ELR (cell line): ENCODE measurements at regions not wholly inside any gene's neighbourhood (a gene's known extent, or its start where the extent isn't known, plus 50 kb on each side); places are given as distances from the start of the nearest gene placed in this dataset.

ENCODE experiments used
- DNase-seq: peaks from one replicate; pipeline ENCODE4 v3.0.0-alpha.2; 2015; ENCODE audit warnings: low read depth

DNA sequence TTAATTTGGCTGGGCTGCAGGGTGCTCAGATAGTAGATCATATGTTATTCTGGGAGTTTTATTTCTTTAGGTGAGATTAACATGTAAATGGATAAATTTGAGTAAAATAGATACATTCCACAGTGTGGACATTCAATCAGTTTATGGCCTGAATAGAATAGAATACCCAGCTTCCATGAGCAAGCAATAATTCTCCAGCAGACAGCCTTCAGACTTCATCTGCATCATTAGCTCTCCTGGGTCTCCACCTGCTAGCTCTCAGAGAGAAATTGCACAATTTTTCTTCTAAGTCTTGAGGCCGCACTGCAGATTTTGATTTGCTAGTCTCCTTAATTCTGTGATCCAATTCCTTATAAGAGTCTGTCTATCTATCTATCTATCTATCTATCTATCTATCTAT lies 420.3 kb upstream of the BOD1L1 start:
- DNase-seq, result no peak

- DNase-seq, result no peak
Measured at GRCh38 chr4:14049946-14050345, 422.4 kb upstream of the BOD1L1 start.

- no peak for DNase-seq
Measured at GRCh38 chr4:14053291-14053690, 425.8 kb upstream of the BOD1L1 start.

- DNase-seq, result peak; percentile 3
Measured at GRCh38 chr4:14054391-14054790, 426.9 kb upstream of the BOD1L1 start.

GRCh38 chr4:14059006-14059405 lies 431.5 kb upstream of the BOD1L1 start:
- DNase-seq, result no peak

GRCh38 chr4:14064984-14065383 lies 437.5 kb upstream of the BOD1L1 start:
- DNase-seq, result no peak

DNA sequence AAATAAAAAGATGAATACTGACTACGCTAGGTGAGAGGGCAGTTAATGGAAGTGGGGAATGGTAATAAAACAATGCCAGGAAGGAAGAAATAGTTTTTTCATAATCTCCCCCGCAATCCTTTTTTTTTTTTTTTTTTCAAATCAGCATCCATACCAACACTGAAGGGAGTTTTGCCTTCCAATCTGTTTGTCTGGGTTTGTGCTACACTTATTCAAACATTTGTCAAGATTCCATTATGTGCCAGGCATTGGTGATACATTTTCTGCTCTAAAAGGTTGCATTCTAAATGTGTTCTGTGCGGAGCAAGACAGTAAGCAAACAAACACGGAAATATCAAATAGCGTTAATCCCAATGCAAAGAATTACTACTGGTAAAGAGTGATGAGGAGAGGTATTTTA lies 437.9 kb upstream of the BOD1L1 start:
- no peak for DNase-seq

- DNase-seq, result no peak
Measured at GRCh38 chr4:14066979-14067378, 439.5 kb upstream of the BOD1L1 start.

DNA sequence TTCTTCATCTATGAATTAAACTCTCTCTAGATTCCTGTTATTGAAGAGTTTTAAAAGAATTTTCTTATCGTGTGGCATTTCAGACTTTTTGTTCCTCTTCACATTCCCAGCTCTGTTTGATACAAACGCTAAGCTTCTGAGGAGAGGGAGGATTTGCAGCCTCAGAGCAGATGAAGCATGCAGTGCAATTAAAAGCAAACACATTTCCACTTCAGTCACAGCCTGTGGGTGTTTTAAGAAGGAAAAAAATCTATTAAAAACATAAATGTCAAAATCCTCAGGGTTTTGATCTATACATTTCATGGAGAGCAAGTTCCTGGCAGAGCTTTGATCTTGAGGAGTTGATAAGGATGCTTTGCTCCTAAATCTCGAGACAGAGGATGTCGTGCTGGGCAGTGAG lies 442.4 kb upstream of the BOD1L1 start:
- DNase-seq, result no peak

GRCh38 chr4:14070289-14070880 lies 442.9 kb upstream of the BOD1L1 start:
- DNase-seq, result no peak

DNA sequence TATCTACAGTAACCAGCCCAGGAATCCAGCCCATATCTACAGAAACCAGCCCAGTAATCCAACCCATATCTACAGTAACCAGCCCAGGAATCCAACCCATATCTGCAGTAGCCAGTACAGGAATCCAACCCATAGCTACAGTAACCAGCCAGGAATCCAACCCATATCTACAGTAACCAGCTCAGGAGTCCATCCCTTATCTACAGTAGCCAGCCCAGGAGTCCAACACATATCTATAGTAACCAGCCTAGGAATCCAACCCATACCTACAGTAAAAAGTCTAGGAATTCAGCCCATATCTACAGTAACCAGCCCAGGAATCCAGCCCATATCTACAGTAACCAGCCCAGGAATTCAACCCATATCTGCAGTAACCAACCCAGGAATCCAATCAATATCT lies 445.0 kb upstream of the BOD1L1 start:
- DNase-seq, result no peak

- no peak for DNase-seq
Measured at GRCh38 chr4:14076776-14077175, 449.3 kb upstream of the BOD1L1 start.

- no peak for DNase-seq
Measured at GRCh38 chr4:14078326-14078725, 450.8 kb upstream of the BOD1L1 start.

DNA sequence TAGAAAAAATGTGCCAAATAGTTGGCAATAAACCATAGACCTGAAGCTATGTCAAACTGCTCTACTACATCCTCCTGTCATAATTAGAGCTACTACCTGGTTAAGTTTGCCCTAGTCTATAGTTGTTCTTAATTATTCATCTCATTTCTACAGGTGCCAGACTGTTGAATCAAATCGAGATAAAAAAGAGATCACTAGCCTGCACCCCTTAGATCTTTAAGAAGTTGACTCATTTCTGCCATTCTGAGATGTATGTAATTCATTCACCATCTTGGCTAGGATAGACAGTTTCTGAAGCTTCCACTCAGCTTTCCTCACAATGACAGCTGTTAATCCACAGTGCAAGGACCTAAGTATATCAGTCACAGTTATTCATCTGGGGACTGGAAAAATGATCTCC lies 452.1 kb upstream of the BOD1L1 start:
- DNase-seq, result no peak

DNA sequence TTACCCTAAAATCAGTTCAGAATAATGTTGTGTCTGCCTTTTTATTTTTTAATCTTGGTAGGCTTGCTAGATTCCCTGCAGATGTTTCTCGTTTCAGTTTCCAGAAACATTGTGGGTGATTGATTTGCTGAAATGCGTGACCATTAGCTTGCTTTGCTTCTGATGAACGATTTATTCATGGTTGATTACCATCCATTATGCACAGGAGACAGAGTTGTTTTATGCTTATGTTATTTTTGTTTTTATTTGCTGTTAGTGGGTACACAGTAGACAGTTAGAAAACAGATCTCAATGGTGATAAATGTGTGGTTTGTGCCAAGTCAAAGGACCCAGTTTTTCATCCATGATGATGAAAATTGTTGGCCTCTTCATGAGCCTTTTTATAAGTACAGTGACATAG lies 455.6 kb upstream of the BOD1L1 start:
- no peak for DNase-seq

DNA sequence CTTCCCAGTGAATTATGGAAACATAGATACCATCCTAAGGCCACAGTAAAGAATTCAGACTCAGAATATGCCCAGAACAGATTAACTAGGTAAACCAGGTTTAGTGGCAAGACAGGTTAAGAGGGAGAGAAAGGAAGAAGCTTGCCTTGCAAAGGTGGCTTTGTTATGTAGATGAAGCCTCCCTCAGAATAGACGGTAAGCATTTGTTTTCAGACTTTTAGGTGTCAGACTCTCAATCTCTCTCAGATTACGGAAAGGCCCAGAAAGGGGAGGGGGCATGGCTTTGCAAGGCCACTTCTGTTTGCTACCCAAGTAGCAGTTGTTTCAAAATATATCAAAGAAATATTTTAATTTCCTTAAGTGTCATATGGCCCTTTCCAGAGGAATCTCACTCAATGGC lies 457.1 kb upstream of the BOD1L1 start:
- DNase-seq, result no peak

GRCh38 chr4:14087459-14087858 lies 459.9 kb upstream of the BOD1L1 start:
- no peak for DNase-seq

DNA sequence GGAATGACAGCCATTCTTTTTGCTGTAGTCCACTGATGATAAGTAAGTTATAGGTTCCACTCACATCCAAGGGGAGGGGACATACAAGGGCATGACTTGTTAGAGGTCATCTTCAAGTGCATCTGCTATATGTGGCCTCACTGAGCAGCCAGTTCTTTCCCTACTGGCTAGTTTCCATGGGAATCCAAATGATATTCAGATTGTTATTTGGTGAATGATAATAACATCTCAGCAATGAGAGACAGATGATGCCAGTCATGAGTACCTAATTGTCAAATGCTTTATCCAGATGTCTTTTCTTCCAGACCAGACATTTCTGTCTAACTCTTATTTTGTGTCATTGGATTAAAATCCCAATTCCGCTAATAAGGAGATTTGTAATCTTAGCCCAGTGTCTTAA lies 460.4 kb upstream of the BOD1L1 start:
- DNase-seq, result no peak

DNA sequence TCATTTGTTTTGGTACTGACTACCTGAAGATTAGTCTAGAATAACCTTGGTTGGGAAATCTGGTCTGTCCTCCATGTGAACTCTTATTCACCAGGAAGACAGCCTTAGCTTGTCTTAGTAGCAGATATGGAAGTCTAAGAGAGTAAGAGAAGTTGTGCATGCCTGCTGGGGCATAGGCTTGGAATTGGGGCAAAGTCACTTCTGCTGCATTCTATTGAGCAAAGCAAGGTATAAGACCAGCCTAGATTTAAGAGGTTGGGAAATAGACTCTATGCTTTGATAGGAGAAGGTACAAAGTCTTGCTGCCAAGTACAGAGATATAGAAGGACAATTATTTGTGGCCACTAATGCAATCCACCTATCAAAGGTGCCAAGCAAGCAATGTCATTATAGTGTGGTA lies 464.0 kb upstream of the BOD1L1 start:
- DNase-seq, result no peak

- DNase-seq, result no peak
Measured at GRCh38 chr4:14091966-14092365, 464.4 kb upstream of the BOD1L1 start.

DNA sequence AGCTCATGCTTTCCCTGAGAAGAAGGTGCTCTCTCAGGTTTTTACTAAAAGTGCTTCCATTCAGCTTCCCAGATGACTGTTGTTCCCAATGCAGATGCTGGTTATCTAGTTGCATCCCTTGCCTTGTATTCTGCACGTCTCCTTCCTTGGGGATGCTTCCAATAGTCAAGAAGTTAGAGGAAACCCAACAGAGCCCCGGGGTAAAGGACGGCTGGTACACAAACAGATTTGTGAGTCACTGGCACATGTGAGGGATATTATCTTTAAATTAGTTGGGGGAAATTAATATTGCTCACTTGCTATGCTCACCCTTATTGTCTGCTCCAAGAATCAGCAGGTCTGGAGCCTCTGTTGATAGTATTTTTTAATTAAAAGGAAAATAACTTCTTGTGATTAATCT lies 465.2 kb upstream of the BOD1L1 start:
- DNase-seq, result no peak

GRCh38 chr4:14095831-14096230 lies 468.3 kb upstream of the BOD1L1 start:
- no peak for DNase-seq

GRCh38 chr4:14096396-14096965 lies 469.0 kb upstream of the BOD1L1 start:
- DNase-seq, result peak; percentile 8

DNA sequence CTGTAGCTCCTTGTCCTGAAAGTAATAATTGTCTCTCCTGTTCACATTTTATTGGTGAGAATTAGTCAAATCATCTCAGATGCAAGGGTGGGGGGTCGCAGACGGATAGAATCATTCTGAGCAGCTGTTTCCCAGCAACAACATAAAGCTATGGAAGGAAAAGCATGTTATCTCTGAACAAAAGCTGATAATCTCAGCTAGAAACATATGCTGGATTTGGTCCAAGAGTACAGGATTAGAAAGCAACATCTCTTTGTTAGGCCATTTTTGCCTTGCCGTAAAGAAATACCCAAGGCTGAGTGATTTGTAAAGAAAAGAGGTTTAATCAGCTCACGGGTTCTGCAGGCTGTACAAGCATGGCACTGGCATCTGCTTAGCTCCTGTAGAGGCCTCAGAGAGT lies 472.8 kb upstream of the BOD1L1 start:
- no peak for DNase-seq

- DNase-seq, result peak; percentile 89
Measured at GRCh38 chr4:14110407-14110806, 482.9 kb upstream of the BOD1L1 start.
